Neural progenitor cell (in vitro differentiated cells): ENCODE measurements at regions not wholly inside any gene's neighbourhood (a gene's known extent, or its start where the extent isn't known, plus 50 kb on each side); places are given as distances from the start of the nearest gene placed in this dataset.
"Not testable (repeated sequence)": the region's sequence is repeated elsewhere in the genome, so short reads cannot be mapped to it uniquely, and the experiment has no call there.

Source experiments
- EZH2 ChIP-seq: fragments of 200-600 bp; sonication (generic); IDR thresholded peaks from 2 replicates; pipeline ENCODE4 v1.6.1; 2017; ENCODE audit warnings: antibody characterized with exemption, mild to moderate bottlenecking, moderate library complexity
- TF ChIP-seq, protein P1 (sequence below): fragments of 200-600 bp; sonication (generic); IDR thresholded peaks from 2 replicates; pipeline ENCODE4 v1.5.1; 2017; ENCODE audit warnings: antibody characterized with exemption, mild to moderate bottlenecking

DNA sequence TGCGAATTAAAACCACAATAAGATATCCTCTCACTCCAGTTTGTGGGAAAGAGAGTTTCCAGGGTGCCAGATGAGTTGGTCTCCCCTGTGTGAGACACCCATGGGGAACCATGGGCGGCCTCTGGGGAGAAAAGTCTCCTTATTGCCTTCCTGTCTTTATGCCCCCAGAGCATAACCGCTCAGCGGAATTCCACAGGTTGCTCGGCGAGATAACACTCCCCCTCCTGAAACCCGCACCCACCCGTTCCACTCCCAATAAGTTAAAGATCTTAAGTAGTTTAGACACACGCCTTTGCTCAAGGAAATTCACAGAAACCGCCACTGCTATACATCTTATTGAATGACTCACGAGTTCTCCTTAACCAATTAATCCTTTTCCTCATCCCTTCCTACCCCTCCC lies 1361.6 kb downstream of the CDH11 start:
- TF ChIP-seq, protein P1, sequence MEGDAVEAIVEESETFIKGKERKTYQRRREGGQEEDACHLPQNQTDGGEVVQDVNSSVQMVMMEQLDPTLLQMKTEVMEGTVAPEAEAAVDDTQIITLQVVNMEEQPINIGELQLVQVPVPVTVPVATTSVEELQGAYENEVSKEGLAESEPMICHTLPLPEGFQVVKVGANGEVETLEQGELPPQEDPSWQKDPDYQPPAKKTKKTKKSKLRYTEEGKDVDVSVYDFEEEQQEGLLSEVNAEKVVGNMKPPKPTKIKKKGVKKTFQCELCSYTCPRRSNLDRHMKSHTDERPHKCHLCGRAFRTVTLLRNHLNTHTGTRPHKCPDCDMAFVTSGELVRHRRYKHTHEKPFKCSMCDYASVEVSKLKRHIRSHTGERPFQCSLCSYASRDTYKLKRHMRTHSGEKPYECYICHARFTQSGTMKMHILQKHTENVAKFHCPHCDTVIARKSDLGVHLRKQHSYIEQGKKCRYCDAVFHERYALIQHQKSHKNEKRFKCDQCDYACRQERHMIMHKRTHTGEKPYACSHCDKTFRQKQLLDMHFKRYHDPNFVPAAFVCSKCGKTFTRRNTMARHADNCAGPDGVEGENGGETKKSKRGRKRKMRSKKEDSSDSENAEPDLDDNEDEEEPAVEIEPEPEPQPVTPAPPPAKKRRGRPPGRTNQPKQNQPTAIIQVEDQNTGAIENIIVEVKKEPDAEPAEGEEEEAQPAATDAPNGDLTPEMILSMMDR, result not testable (repeated sequence)
- TF ChIP-seq EZH2, result not testable (repeated sequence)
